KMS-11 (cell line): ENCODE measurements at regions not wholly inside any gene's neighbourhood (a gene's known extent, or its start where the extent isn't known, plus 50 kb on each side); places are given as distances from the start of the nearest gene placed in this dataset.

Experiments used
- H2AFZ ChIP-seq: fragments of 200-600 bp; sonication (generic); 2 replicates; pipeline ENCODE4 v1.6.1; 2016; ENCODE audit warnings: antibody characterized with exemption, mixed run types, low read depth
- H3K27ac ChIP-seq: fragments of 200-600 bp; sonication (generic); 2 replicates; pipeline ENCODE4 v1.6.1; 2016; ENCODE audit warnings: mild to moderate bottlenecking, mixed run types
- H3K27me3 ChIP-seq: fragments of 200-600 bp; sonication (generic); 2 replicates; pipeline ENCODE4 v1.6.1; 2017; ENCODE audit warnings: mild to moderate bottlenecking, low read depth, mixed run types, moderate library complexity; ENCODE audit not compliant: insufficient read depth
- H3K36me3 ChIP-seq: fragments of 200-600 bp; sonication (generic); 2 replicates; pipeline ENCODE4 v1.6.1; 2017; ENCODE audit warnings: mild to moderate bottlenecking, mixed run types; ENCODE audit not compliant: insufficient read depth
- H3K4me1 ChIP-seq: fragments of 200-600 bp; sonication (generic); 2 replicates; pipeline ENCODE4 v1.6.1; 2016; ENCODE audit warnings: mild to moderate bottlenecking, low read depth, mixed run types; ENCODE audit not compliant: poor library complexity, severe bottlenecking
- H3K4me2 ChIP-seq: fragments of 200-600 bp; sonication (generic); 2 replicates; pipeline ENCODE4 v1.7.0; 2016; ENCODE audit warnings: mild to moderate bottlenecking, mixed run types
- H3K4me3 ChIP-seq: fragments of 200-600 bp; sonication (generic); IDR thresholded peaks from 2 replicates; pipeline ENCODE4 v1.6.1; 2017; ENCODE audit warnings: low read depth, low read length, mixed read lengths; ENCODE audit not compliant: insufficient read depth
- H3K79me2 ChIP-seq: fragments of 200-600 bp; sonication (generic); 2 replicates; pipeline ENCODE4 v1.6.1; 2016; ENCODE audit warnings: low read depth, mixed run types; ENCODE audit not compliant: insufficient read depth
- H3K9ac ChIP-seq: fragments of 200-600 bp; sonication (generic); 2 replicates; pipeline ENCODE4 v1.6.1; 2016; ENCODE audit warnings: mild to moderate bottlenecking, mixed run types
- H4K20me1 ChIP-seq: fragments of 200-600 bp; sonication (generic); 2 replicates; pipeline ENCODE4 v1.6.1; 2016; ENCODE audit warnings: mild to moderate bottlenecking, mixed run types; ENCODE audit not compliant: insufficient read depth
- CTCF ChIP-seq: fragments of 200-600 bp; sonication (generic); conservative IDR thresholded peaks from 2 replicates; pipeline ENCODE4 v1.6.1; 2017; ENCODE audit warnings: low read depth, mild to moderate bottlenecking, antibody characterized with exemption, low read length, moderate library complexity, mixed read lengths

DNA sequence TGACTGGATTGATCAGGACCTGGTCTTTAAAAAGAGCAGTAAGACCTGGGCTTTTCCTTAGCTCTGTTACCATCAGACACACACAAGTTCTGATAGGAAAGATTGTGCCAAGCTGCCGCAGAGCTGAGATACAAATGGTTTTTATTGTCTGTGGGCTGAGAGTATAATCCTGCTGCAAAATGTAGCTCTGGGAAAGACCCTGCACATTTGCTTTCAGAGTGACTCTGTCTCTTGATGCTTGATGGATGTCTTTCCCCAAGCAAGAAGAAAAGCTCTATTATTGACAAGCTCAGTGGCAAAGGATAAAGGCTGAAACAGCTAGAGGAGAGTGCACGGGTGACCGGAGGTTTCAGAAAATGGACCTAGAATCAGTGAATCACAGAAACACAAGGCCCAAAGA is 95.3 kb upstream of the PARD3B start:
- no peaks in the 10 kb centered on the region for H3K27me3 ChIP-seq
- no peaks in the 10 kb centered on the region for H3K4me1 ChIP-seq
- H3K36me3 ChIP-seq = no peaks in the 10 kb centered on the region
- H3K4me2 ChIP-seq = no peak overlapping the region
- H3K9ac ChIP-seq = no peak overlapping the region
- no peak overlapping the region for H3K4me3 ChIP-seq
- no peak overlapping the region for H3K27ac ChIP-seq
- no peak overlapping the region for H2AFZ ChIP-seq
- TF ChIP-seq CTCF = no peak
- H3K79me2 ChIP-seq = no peaks in the 10 kb centered on the region
- H4K20me1 ChIP-seq = no peaks in the 10 kb centered on the region

GRCh38 chr2:204451766-204452165 is 93.5 kb upstream of the PARD3B start:
- Histone ChIP-seq H3K4me2 (no peak overlapping the region), H3K36me3 (no peaks in the 10 kb centered on the region), H3K79me2 (no peaks in the 10 kb centered on the region), H3K4me3 (no peak overlapping the region), H3K27me3 (no peaks in the 10 kb centered on the region), H3K9ac (no peak overlapping the region), H3K4me1 (no peaks in the 10 kb centered on the region), H3K27ac (no peak overlapping the region), H4K20me1 (no peaks in the 10 kb centered on the region), H2AFZ (no peak overlapping the region)
- TF ChIP-seq CTCF = no peak

GRCh38 chr2:204452464-204453023 is 92.7 kb upstream of the PARD3B start:
- H3K4me3 ChIP-seq = no peak overlapping the region
- no peaks in the 10 kb centered on the region for H3K4me1 ChIP-seq
- no peaks in the 10 kb centered on the region for H4K20me1 ChIP-seq
- no peak overlapping the region for H3K9ac ChIP-seq
- H3K36me3 ChIP-seq = no peaks in the 10 kb centered on the region
- TF ChIP-seq CTCF = no peak
- H3K4me2 ChIP-seq = no peak overlapping the region
- no peaks in the 10 kb centered on the region for H3K79me2 ChIP-seq
- H2AFZ ChIP-seq = no peak overlapping the region
- no peaks in the 10 kb centered on the region for H3K27me3 ChIP-seq
- no peak overlapping the region for H3K27ac ChIP-seq

- no peak overlapping the region for H2AFZ ChIP-seq
Measured at GRCh38 chr2:204453730-204454167, 91.5 kb upstream of the PARD3B start.

More at GRCh38 chr2:204453730-204454167, 91.5 kb upstream of the PARD3B start:
- TF ChIP-seq CTCF = no peak
- Histone ChIP-seq H3K36me3 (no peaks in the 10 kb centered on the region), H3K4me2 (no peak overlapping the region), H3K9ac (no peak overlapping the region), H4K20me1 (no peaks in the 10 kb centered on the region), H3K27me3 (no peaks in the 10 kb centered on the region), H3K4me3 (no peak overlapping the region), H3K79me2 (no peaks in the 10 kb centered on the region), H3K27ac (no peak overlapping the region), H3K4me1 (no peaks in the 10 kb centered on the region)
